ENCODE measurements at regions not wholly inside any gene's neighbourhood (a gene's known extent, or its start where the extent isn't known, plus 50 kb on each side); places are given as distances from the start of the nearest gene placed in this dataset.
"Not testable (repeated sequence)": the region's sequence is repeated elsewhere in the genome, so short reads cannot be mapped to it uniquely, and the experiment has no call there.

DNA sequence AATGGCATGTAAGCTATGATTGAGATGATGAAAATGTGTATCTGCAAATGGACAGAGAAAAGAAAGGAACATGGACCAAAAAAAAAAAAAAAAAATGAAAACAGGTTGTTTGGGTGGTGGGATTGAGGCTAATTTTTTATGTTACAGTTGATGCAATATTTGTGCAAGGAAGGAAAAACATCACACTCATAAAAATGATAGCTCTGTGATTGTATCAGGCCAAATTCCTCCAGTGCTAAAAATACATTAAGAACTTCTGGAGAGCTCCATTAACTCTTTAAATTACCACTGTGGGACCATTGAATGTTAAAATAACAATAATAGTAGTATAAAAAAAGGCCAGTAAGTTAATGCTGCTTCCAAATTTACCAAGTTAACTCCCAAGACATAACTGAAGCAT is 79.5 kb upstream of the MSX2 start:
- H3K27ac ChIP-seq (ENCODE audit: low read length), result no peak overlapping the region
- H3K4me1 ChIP-seq (ENCODE audit: control insufficient read depth, insufficient read depth, low read length), result peaks cover 11% of the 10 kb centered on the region; the same call in 1 of the 2 replicates
- CTCF ChIA-PET, result no interaction called here
- H3K9me3 ChIP-seq (ENCODE audit: control insufficient read depth, insufficient read depth, low read depth, low read length), result no peaks in the 10 kb centered on the region
- no peak overlapping the region for H3K4me3 ChIP-seq (ENCODE audit: low read depth in 2 of 2, low read length in 2 of 2)
- intact Hi-C loops (cut with micrococcal nuclease; ENCODE audit: unreplicated experiment), result no loop called here
- ATAC-seq (no peak), DNase-seq (ENCODE audit: low read depth, low spot score) (no peak)
- TF ChIP-seq, protein P1, sequence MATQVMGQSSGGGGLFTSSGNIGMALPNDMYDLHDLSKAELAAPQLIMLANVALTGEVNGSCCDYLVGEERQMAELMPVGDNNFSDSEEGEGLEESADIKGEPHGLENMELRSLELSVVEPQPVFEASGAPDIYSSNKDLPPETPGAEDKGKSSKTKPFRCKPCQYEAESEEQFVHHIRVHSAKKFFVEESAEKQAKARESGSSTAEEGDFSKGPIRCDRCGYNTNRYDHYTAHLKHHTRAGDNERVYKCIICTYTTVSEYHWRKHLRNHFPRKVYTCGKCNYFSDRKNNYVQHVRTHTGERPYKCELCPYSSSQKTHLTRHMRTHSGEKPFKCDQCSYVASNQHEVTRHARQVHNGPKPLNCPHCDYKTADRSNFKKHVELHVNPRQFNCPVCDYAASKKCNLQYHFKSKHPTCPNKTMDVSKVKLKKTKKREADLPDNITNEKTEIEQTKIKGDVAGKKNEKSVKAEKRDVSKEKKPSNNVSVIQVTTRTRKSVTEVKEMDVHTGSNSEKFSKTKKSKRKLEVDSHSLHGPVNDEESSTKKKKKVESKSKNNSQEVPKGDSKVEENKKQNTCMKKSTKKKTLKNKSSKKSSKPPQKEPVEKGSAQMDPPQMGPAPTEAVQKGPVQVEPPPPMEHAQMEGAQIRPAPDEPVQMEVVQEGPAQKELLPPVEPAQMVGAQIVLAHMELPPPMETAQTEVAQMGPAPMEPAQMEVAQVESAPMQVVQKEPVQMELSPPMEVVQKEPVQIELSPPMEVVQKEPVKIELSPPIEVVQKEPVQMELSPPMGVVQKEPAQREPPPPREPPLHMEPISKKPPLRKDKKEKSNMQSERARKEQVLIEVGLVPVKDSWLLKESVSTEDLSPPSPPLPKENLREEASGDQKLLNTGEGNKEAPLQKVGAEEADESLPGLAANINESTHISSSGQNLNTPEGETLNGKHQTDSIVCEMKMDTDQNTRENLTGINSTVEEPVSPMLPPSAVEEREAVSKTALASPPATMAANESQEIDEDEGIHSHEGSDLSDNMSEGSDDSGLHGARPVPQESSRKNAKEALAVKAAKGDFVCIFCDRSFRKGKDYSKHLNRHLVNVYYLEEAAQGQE (IDR thresholded peaks at IDR 0.05; ENCODE audit: insufficient read depth in 1 of 2, low read depth in 2 of 2, low read length in 1 of 2), result no peak
- TF ChIP-seq POLR2AphosphoS5 (IDR thresholded peaks at IDR 0.05; ENCODE audit: low read depth, low read length) (no peak), SIN3A (IDR thresholded peaks at IDR 0.05; ENCODE audit: borderline replicate concordance, insufficient read depth, low read depth, low read length) (no peak), TCF7L2 (IDR thresholded peaks at IDR 0.05; ENCODE audit: low read depth, low read length) (no peak)
- TF ChIP-seq, protein P2, sequence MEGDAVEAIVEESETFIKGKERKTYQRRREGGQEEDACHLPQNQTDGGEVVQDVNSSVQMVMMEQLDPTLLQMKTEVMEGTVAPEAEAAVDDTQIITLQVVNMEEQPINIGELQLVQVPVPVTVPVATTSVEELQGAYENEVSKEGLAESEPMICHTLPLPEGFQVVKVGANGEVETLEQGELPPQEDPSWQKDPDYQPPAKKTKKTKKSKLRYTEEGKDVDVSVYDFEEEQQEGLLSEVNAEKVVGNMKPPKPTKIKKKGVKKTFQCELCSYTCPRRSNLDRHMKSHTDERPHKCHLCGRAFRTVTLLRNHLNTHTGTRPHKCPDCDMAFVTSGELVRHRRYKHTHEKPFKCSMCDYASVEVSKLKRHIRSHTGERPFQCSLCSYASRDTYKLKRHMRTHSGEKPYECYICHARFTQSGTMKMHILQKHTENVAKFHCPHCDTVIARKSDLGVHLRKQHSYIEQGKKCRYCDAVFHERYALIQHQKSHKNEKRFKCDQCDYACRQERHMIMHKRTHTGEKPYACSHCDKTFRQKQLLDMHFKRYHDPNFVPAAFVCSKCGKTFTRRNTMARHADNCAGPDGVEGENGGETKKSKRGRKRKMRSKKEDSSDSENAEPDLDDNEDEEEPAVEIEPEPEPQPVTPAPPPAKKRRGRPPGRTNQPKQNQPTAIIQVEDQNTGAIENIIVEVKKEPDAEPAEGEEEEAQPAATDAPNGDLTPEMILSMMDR (IDR thresholded peaks at IDR 0.05), result no peak
- in situ Hi-C loops (cut with HindIII; ENCODE audit: low pct_unique_long_range_greater_than_20kb, low sequenced_read_pairs), result no loop called here
- BruUV-seq (replicated peaks), result no TSS peak
- no peaks in the 10 kb centered on the region for H3K27me3 ChIP-seq (ENCODE audit: control insufficient read depth, insufficient read depth, low read length)
- no peaks in the 10 kb centered on the region for H3K36me3 ChIP-seq (ENCODE audit: control insufficient read depth, insufficient read depth, low read length)
- POLR2A ChIA-PET, result no interaction called here

DNA sequence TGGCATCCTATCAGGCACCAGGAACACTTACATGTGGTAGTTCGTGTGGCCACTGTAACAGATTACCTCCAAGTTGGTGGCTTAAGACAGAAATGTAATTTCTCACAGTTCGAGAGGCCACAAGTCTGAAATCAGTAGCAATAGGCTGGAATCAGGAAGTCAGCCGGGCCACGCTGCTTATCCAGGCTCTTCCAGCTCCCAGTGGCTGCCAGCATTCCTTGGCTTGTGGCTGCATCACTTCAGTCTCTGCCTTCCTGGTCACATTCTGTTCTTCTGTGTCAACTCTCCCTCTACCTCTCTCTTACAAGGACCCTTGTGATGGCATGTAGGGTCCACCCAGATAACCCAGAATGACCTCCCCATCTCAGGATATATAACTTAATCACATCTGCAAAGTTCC is 78.7 kb upstream of the MSX2 start:
- no peak for DNase-seq (ENCODE audit: low read depth, low spot score)
- Histone ChIP-seq H3K27me3 (ENCODE audit: control insufficient read depth, insufficient read depth, low read length) (no peaks in the 10 kb centered on the region), H3K4me1 (ENCODE audit: control insufficient read depth, insufficient read depth, low read length) (peaks cover 11% of the 10 kb centered on the region; the same call in 1 of the 2 replicates), H3K4me3 (ENCODE audit: low read depth in 2 of 2, low read length in 2 of 2) (no peak overlapping the region), H3K27ac (ENCODE audit: low read length) (no peak overlapping the region), H3K9me3 (ENCODE audit: control insufficient read depth, insufficient read depth, low read depth, low read length) (no peaks in the 10 kb centered on the region), H3K36me3 (ENCODE audit: control insufficient read depth, insufficient read depth, low read length) (no peaks in the 10 kb centered on the region)
- POLR2A ChIA-PET, result no interaction called here
- intact Hi-C loops (cut with micrococcal nuclease; ENCODE audit: unreplicated experiment), result no loop called here
- no TSS peak for BruUV-seq (replicated peaks)
- ATAC-seq, result no peak
- CTCF ChIA-PET, result no interaction called here
- in situ Hi-C loops (cut with HindIII; ENCODE audit: low pct_unique_long_range_greater_than_20kb, low sequenced_read_pairs), result no loop called here
- TF ChIP-seq TCF7L2 (IDR thresholded peaks at IDR 0.05; ENCODE audit: low read depth, low read length), result no peak
- no peak for TF ChIP-seq POLR2AphosphoS5 (IDR thresholded peaks at IDR 0.05; ENCODE audit: low read depth, low read length)
- TF ChIP-seq SIN3A (IDR thresholded peaks at IDR 0.05; ENCODE audit: borderline replicate concordance, insufficient read depth, low read depth, low read length), result no peak
- TF ChIP-seq, protein P1 (IDR thresholded peaks at IDR 0.05; ENCODE audit: insufficient read depth in 1 of 2, low read depth in 2 of 2, low read length in 1 of 2), result no peak
- TF ChIP-seq, protein P2 (IDR thresholded peaks at IDR 0.05), result no peak

DNA sequence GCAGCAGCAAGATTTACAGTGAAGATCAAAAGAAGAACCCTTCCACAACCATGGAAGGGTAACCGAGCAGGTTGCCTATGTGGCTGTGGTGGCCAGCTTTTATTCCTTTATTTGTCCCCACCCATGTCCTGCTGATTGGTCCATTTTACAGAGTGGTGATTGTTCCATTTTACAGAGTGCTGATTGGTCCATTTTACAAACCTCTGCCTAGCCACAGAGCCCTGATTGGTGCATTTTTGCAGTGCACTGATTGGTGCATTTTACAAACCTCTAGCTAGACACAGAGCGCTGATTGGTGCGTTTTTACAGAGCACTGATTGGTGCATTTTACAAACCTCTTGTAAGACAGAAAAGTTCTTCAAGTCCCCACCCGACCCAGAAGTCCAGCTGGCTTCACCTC is 75.8 kb upstream of the MSX2 start:
- POLR2A ChIA-PET; H3K27me3 ChIP-seq (ENCODE audit: control insufficient read depth, insufficient read depth, low read length); intact Hi-C loops (cut with micrococcal nuclease; ENCODE audit: unreplicated experiment); DNase-seq (ENCODE audit: low read depth, low spot score); CTCF ChIA-PET; H3K4me1 ChIP-seq (ENCODE audit: control insufficient read depth, insufficient read depth, low read length); ATAC-seq; H3K27ac ChIP-seq (ENCODE audit: low read length); H3K9me3 ChIP-seq (ENCODE audit: control insufficient read depth, insufficient read depth, low read depth, low read length); in situ Hi-C loops (cut with HindIII; ENCODE audit: low pct_unique_long_range_greater_than_20kb, low sequenced_read_pairs); H3K4me3 ChIP-seq (ENCODE audit: low read depth in 2 of 2, low read length in 2 of 2); BruUV-seq (replicated peaks); H3K36me3 ChIP-seq (ENCODE audit: control insufficient read depth, insufficient read depth, low read length): not testable (repeated sequence)

All from Panc1 (cell line).